ENCODE measurements at regions not wholly inside any gene's neighbourhood (a gene's known extent, or its start where the extent isn't known, plus 50 kb on each side); places are given as distances from the start of the nearest gene placed in this dataset.

DNA sequence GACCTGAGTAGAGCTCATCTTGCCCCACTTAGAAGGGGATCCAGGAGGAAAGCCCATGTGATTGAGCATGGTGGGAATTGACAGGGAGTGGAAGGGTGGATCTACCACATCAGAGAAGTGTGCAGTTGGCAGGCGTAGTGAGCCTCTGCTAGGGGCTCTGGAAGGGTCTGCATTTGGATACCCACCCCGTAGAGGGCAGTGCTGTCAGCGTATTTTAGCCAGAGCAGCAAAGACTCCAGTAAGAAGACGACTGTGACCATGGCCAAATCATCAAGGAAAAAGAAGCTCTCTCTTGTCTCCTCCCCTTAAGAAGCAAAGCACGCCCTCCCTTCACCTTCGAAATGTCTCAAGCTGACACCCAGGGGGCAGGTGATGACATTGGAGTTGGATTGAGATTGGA is 68.8 kb upstream of the INHBA start:
- Histone ChIP-seq H3K4me3 (ENCODE audit: control extremely low read depth in 1 of 5, extremely low read depth in 1 of 5, insufficient read depth in 1 of 5, low read depth in 2 of 5, low read length in 4 of 5) (no peak overlapping the region), H3K4me1 (ENCODE audit: control insufficient read depth in 2 of 2, insufficient read depth in 2 of 2, low read length in 2 of 2) (no peaks in the 10 kb centered on the region), H2AFZ (ENCODE audit: insufficient read depth, low read depth, low read length, poor library complexity, severe bottlenecking) (no peak overlapping the region), H3K79me2 (ENCODE audit: control insufficient read depth, insufficient read depth, low read length) (no peaks in the 10 kb centered on the region), H3K4me2 (replicated peaks; ENCODE audit: low read depth, low read length, poor library complexity, severe bottlenecking) (no peak overlapping the region), H4K20me1 (ENCODE audit: control insufficient read depth, insufficient read depth, low read length, poor library complexity, severe bottlenecking) (no peaks in the 10 kb centered on the region), H3K9me3 (ENCODE audit: control extremely low read depth in 1 of 3, control insufficient read depth in 2 of 3, insufficient read depth in 1 of 3, low read length in 2 of 3) (no peaks in the 10 kb centered on the region), H3K27ac (ENCODE audit: low read length in 2 of 2) (no peak overlapping the region), H3K36me3 (replicated peaks in 1 of 2; ENCODE audit: control extremely low read depth in 1 of 2, control insufficient read depth in 1 of 2, extremely low read depth in 1 of 2, insufficient read depth in 2 of 2, low read length in 1 of 2) (no peaks in the 10 kb centered on the region), H3K27me3 (replicated peaks in 1 of 4; ENCODE audit: control extremely low read depth in 1 of 4, control insufficient read depth in 3 of 4, insufficient read depth in 4 of 4, low read length in 3 of 4) (no peaks in the 10 kb centered on the region), H3K9ac (ENCODE audit: low read length) (no peak overlapping the region)
- WGBS (ENCODE audit: insufficient coverage), result 98% methylated on average over 4 of the region's 6 CpGs
- Mint-ChIP-seq H3K27me3 (no peaks in the 10 kb centered on the region), H3K9me3 (ENCODE audit: insufficient read depth) (no peaks in the 10 kb centered on the region), H3K4me3 (no peak overlapping the region), H3K27ac (no peak overlapping the region), H3K4me1 (peaks cover 5% of the 10 kb centered on the region)
- no peak for TF ChIP-seq EZH2 (IDR thresholded peaks at IDR 0.05; ENCODE audit: borderline replicate concordance, insufficient read depth, low read depth, low read length, poor library complexity, severe bottlenecking)
- TF ChIP-seq, protein P1, sequence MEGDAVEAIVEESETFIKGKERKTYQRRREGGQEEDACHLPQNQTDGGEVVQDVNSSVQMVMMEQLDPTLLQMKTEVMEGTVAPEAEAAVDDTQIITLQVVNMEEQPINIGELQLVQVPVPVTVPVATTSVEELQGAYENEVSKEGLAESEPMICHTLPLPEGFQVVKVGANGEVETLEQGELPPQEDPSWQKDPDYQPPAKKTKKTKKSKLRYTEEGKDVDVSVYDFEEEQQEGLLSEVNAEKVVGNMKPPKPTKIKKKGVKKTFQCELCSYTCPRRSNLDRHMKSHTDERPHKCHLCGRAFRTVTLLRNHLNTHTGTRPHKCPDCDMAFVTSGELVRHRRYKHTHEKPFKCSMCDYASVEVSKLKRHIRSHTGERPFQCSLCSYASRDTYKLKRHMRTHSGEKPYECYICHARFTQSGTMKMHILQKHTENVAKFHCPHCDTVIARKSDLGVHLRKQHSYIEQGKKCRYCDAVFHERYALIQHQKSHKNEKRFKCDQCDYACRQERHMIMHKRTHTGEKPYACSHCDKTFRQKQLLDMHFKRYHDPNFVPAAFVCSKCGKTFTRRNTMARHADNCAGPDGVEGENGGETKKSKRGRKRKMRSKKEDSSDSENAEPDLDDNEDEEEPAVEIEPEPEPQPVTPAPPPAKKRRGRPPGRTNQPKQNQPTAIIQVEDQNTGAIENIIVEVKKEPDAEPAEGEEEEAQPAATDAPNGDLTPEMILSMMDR (IDR thresholded peaks at IDR 0.05), result no peak
- no peak for DNase-seq
- POLR2A ChIA-PET, result no interaction called here
- CTCF ChIA-PET, result no interaction called here
- no peak for ATAC-seq (ENCODE audit: low read depth)
- intact Hi-C loops (cut with micrococcal nuclease), result no loop called here

DNA sequence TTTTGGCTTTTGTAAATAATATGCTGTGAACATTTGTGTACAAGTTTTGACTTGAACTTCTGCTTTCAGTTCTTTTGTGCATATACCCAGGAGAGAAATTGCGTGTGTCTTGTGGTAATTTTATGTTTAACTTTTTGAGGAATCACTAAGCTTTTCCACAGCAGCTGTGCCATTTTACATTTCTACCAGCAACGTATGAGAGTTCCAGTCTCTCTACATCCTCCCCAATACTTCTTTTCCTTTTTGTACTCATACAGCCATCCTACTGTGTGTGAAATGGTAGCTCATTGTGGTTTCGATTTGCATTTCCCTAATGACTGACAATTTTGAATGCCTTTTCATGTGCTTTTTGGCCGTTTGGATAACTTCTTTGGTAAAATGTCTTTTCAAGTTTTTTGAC is 66.3 kb upstream of the INHBA start:
- Histone ChIP-seq H3K9ac (ENCODE audit: low read length) (no peak overlapping the region), H3K4me2 (replicated peaks; ENCODE audit: low read depth, low read length, poor library complexity, severe bottlenecking) (no peak overlapping the region), H3K79me2 (ENCODE audit: control insufficient read depth, insufficient read depth, low read length) (no peaks in the 10 kb centered on the region), H3K4me1 (ENCODE audit: control insufficient read depth in 2 of 2, insufficient read depth in 2 of 2, low read length in 2 of 2) (no peaks in the 10 kb centered on the region), H4K20me1 (ENCODE audit: control insufficient read depth, insufficient read depth, low read length, poor library complexity, severe bottlenecking) (no peaks in the 10 kb centered on the region), H3K36me3 (replicated peaks in 1 of 2; ENCODE audit: control extremely low read depth in 1 of 2, control insufficient read depth in 1 of 2, extremely low read depth in 1 of 2, insufficient read depth in 2 of 2, low read length in 1 of 2) (no peaks in the 10 kb centered on the region), H3K4me3 (ENCODE audit: control extremely low read depth in 1 of 5, extremely low read depth in 1 of 5, insufficient read depth in 1 of 5, low read depth in 2 of 5, low read length in 4 of 5) (no peak overlapping the region), H3K27ac (ENCODE audit: low read length in 2 of 2) (no peak overlapping the region), H3K27me3 (replicated peaks in 1 of 4; ENCODE audit: control extremely low read depth in 1 of 4, control insufficient read depth in 3 of 4, insufficient read depth in 4 of 4, low read length in 3 of 4) (no peaks in the 10 kb centered on the region), H2AFZ (ENCODE audit: insufficient read depth, low read depth, low read length, poor library complexity, severe bottlenecking) (no peak overlapping the region), H3K9me3 (ENCODE audit: control extremely low read depth in 1 of 3, control insufficient read depth in 2 of 3, insufficient read depth in 1 of 3, low read length in 2 of 3) (no peaks in the 10 kb centered on the region)
- Mint-ChIP-seq H3K4me1 (peaks cover 5% of the 10 kb centered on the region), H3K27me3 (no peaks in the 10 kb centered on the region), H3K27ac (no peak overlapping the region), H3K4me3 (no peak overlapping the region), H3K9me3 (ENCODE audit: insufficient read depth) (no peaks in the 10 kb centered on the region)
- POLR2A ChIA-PET, result no interaction called here
- CTCF ChIA-PET, result no interaction called here
- no peak for DNase-seq
- no peak for ATAC-seq (ENCODE audit: low read depth)
- TF ChIP-seq EZH2 (IDR thresholded peaks at IDR 0.05; ENCODE audit: borderline replicate concordance, insufficient read depth, low read depth, low read length, poor library complexity, severe bottlenecking), result no peak
- TF ChIP-seq, protein P1 (IDR thresholded peaks at IDR 0.05), result no peak
- WGBS (ENCODE audit: insufficient coverage), result 40% methylated on average over 1 of the region's 4 CpGs
- intact Hi-C loops (cut with micrococcal nuclease), result no loop called here
